Uterus (tissue), 3 donors: ENCODE measurements at regions not wholly inside any gene's neighbourhood (a gene's known extent, or its start where the extent isn't known, plus 50 kb on each side); places are given as distances from the start of the nearest gene placed in this dataset.
"Not testable (repeated sequence)": the region's sequence is repeated elsewhere in the genome, so short reads cannot be mapped to it uniquely, and the experiment has no call there.

Experiments used
- DNase-seq, 2 donors: peaks; one replicate each; pipeline ENCODE4 v3.0.0-alpha.2; 2019 to 2020
- H3K27ac ChIP-seq, 2 donors: fragments of 200-600 bp; sonication (generic); 1 replicate in 1 of 2; 2 replicates in 1 of 2; pipeline ENCODE4 v1.5.1; 2016 to 2018
- H3K27me3 ChIP-seq, 2 donors: fragments of 200-600 bp; sonication (generic); one replicate each; pipeline ENCODE4 v1.5.1; 2018 to 2019; ENCODE audit warnings: control low read depth in 1 of 2
- H3K36me3 ChIP-seq, 2 donors: fragments of 200-600 bp; sonication (generic); one replicate each; pipeline ENCODE4 v1.5.1; 2019; ENCODE audit warnings: control low read depth in 1 of 2
- H3K4me1 ChIP-seq, 2 donors: fragments of 200-600 bp; sonication (generic); one replicate each; pipeline ENCODE4 v1.5.1; 2018 to 2019; ENCODE audit warnings: control low read depth in 1 of 2
- H3K4me3 ChIP-seq, 2 donors: fragments of 200-600 bp; sonication (generic); 1 replicate in 1 of 2; 2 replicates in 1 of 2; pipeline ENCODE4 v1.5.1; 2018 to 2019; ENCODE audit warnings: mild to moderate bottlenecking in 1 of 2
- H3K9me3 ChIP-seq, 2 donors: fragments of 200-600 bp; sonication (generic); one replicate each; pipeline ENCODE4 v1.5.1; 2019; ENCODE audit warnings: control low read depth in 1 of 2
- POLR2A ChIP-seq, 2 donors: fragments of 450-650 bp; IDR thresholded peaks; one replicate each; pipeline ENCODE4 v1.6.1; 2016; ENCODE audit warnings: antibody characterized with exemption in 2 of 2, mild to moderate bottlenecking in 1 of 2, moderate library complexity in 1 of 2
- intact Hi-C: fragments of 100-400 bp; cut with DNase I; formaldehyde crosslinking; loops from one replicate; pipeline ENCODE4 v1.15.1; 2023; ENCODE audit warnings: low total_unique reads
- TF ChIP-seq, protein P1 (sequence below), 4 experiments: fragments of 200-600 bp in 2 of 4; fragments of 450-650 bp in 2 of 4; sonication (generic) in 2 of 4; IDR thresholded peaks; one replicate each; pipeline ENCODE4 v1.5.1; 2016 to 2019; ENCODE audit warnings: antibody characterized with exemption in 4 of 4, mild to moderate bottlenecking in 2 of 4, moderate library complexity in 1 of 4
- donor health status: DM: yes; HTN: yes; CAD: no.

DNA sequence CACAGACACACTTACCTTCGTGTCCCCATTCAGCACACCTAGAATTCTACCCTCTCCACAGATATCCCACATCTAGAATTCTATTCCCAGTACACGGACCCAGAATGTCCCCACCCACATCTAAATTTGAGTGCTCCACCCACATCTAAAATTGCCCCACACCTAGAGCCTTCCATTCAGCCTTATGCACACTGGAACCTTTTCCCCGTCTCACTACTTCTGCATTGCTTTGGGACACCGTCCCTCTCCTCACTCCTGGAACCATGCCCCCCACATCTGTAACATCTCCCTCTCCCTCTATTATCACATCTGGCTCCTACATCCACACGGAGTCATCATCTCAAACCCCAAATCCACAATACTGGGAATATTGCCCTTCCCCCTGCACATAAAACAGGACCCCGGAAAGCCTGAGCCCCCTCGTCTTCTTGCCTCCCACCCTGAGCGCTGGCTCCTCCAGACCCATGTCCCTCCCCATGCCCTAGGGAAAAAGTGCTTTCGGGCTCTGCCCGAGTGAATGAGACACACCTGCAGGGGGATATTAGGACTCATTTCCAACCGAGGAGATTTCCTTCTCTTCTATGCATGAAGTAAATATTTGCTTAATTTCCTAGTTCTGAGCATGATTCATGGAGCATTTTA, 125.8 kb upstream of the UNC5B start:
- intact Hi-C loops: no loop called here
- TF ChIP-seq POLR2A (IDR thresholded peaks at IDR 0.05): no peak

DNA sequence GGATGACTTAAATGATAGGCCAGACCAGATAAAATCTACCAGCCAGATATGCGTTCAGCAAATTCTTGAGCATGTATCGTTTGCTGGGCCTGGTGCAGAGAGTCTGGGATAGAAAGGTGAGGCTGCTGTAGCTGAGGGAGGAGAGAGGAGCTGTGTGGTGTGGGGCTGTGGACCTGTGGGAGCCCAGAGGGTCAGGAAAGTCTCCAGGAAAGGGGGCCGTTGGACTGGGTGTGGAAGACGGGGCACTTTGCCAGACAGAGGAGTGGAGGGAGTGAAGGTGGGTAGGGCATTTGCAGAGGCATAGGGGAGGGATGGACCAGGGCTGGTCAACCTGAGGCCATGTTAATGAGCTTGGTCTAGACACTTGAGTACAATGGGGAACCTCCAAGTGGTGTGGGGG, 124.7 kb upstream of the UNC5B start:
- H3K27ac ChIP-seq: no peak overlapping the region
- no peaks in the 10 kb centered on the region for H3K27me3 ChIP-seq
- DNase-seq: no peak
- no peaks in the 10 kb centered on the region for H3K4me1 ChIP-seq
- no peaks in the 10 kb centered on the region for H3K9me3 ChIP-seq
- no peak overlapping the region for H3K4me3 ChIP-seq
- TF ChIP-seq, protein P1, sequence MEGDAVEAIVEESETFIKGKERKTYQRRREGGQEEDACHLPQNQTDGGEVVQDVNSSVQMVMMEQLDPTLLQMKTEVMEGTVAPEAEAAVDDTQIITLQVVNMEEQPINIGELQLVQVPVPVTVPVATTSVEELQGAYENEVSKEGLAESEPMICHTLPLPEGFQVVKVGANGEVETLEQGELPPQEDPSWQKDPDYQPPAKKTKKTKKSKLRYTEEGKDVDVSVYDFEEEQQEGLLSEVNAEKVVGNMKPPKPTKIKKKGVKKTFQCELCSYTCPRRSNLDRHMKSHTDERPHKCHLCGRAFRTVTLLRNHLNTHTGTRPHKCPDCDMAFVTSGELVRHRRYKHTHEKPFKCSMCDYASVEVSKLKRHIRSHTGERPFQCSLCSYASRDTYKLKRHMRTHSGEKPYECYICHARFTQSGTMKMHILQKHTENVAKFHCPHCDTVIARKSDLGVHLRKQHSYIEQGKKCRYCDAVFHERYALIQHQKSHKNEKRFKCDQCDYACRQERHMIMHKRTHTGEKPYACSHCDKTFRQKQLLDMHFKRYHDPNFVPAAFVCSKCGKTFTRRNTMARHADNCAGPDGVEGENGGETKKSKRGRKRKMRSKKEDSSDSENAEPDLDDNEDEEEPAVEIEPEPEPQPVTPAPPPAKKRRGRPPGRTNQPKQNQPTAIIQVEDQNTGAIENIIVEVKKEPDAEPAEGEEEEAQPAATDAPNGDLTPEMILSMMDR (IDR thresholded peaks at IDR 0.05): no peak
- no peak for TF ChIP-seq POLR2A (IDR thresholded peaks at IDR 0.05)
- H3K36me3 ChIP-seq: no peaks in the 10 kb centered on the region
- intact Hi-C loops: no loop called here

More for the DNA sequence above, 125.8 kb upstream of the UNC5B start:
- H3K36me3 ChIP-seq: no peaks in the 10 kb centered on the region
- DNase-seq: no peak
- no peak overlapping the region for H3K4me3 ChIP-seq
- H3K27me3 ChIP-seq: no peaks in the 10 kb centered on the region
- H3K9me3 ChIP-seq: no peaks in the 10 kb centered on the region
- no peaks in the 10 kb centered on the region for H3K4me1 ChIP-seq
- no peak overlapping the region for H3K27ac ChIP-seq

DNA sequence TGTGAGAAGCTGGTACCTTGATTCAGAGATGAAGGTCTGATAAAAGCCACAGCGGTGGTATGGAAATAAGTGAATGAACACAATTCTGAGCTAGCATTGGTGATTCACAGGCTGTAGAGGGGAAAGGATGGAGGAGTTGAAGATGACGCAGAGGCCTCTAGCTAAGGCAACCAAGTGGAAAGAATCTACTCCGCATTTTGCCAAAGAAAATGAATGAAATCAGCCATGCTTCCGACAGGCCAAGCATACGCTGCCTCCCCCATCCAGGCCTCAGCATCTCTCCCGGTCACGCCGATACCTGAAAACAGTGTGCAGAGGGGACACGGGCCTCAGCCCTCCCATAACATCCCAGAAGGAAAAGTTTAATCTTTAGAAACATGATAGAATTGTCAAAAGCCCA, 124.3 kb upstream of the UNC5B start:
- H3K36me3 ChIP-seq: no peaks in the 10 kb centered on the region
- no peak for DNase-seq
- no peaks in the 10 kb centered on the region for H3K9me3 ChIP-seq
- intact Hi-C loops: no loop called here
- no peaks in the 10 kb centered on the region for H3K4me1 ChIP-seq
- no peak overlapping the region for H3K27ac ChIP-seq
- no peak for TF ChIP-seq POLR2A (IDR thresholded peaks at IDR 0.05)
- TF ChIP-seq, protein P1 (IDR thresholded peaks at IDR 0.05): no peak
- no peaks in the 10 kb centered on the region for H3K27me3 ChIP-seq
- no peak overlapping the region for H3K4me3 ChIP-seq

DNA sequence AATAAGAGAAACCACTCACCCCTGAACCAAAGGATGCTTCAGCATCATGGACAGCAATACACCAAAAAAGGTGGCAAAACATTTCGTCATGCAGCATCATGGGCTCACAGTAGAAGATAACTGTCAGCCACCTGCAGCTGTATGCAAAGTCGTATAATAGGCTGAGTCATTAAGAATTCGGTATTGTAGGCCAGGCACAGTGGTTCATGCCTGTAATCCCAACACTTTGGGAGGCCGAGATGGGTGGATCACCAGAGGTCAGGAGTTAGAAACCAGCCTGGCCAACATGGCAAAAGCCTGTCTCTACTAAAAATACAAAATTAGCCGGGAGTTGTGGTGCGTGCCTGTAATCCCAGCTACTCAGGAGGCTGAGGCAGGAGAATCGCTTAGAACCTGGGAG, 123.8 kb upstream of the UNC5B start:
- H3K36me3 ChIP-seq, H3K4me3 ChIP-seq, H3K27ac ChIP-seq, DNase-seq, intact Hi-C loops, H3K4me1 ChIP-seq, H3K9me3 ChIP-seq, H3K27me3 ChIP-seq: not testable (repeated sequence)

DNA sequence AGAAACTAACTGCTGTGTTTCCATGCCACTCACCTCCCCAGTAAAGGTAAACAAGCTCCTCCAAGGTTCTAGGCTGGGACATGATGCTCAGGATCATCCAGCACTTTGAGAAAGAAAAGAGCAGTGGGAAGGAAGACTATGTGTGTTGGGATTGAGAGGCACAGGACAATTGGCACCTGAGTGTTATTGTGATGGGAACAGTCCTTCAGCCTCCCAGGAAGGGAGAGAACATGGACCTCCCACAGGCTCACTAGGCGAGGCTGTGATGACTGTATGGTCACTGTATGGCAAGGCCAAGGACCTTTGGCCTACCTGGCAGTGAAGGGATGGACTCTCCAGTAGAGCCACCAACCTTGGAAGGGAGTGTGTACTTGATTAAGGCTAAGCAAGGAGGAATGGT, 123.2 kb upstream of the UNC5B start:
- DNase-seq: no peak
- H3K27me3 ChIP-seq: no peaks in the 10 kb centered on the region
- no peaks in the 10 kb centered on the region for H3K9me3 ChIP-seq
- H3K27ac ChIP-seq: no peak overlapping the region
- H3K36me3 ChIP-seq: no peaks in the 10 kb centered on the region
- no peak overlapping the region for H3K4me3 ChIP-seq
- TF ChIP-seq POLR2A (IDR thresholded peaks at IDR 0.05): no peak
- TF ChIP-seq, protein P1 (IDR thresholded peaks at IDR 0.05): no peak
- no peaks in the 10 kb centered on the region for H3K4me1 ChIP-seq
- intact Hi-C loops: no loop called here

DNA sequence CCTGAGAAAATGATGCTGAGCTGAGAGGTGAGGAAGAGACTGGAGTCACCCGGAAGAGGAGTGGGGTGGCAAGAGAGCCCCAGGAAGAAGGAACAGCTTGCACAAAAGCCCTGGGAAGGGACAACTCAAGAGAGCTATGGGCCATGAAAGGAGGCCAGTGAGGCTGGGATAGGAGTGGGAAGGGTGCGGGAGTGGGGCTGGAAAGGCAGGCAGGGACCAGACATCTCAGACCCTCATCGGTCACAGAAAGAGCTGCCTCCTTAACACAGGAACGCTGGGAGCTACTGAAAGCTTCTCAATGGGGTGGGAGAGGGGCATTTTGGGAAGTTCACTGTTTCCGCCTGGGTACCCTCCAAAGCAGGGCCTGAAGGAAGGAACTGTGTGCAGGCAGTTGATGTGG, 122.0 kb upstream of the UNC5B start:
- Histone ChIP-seq H3K27me3 (no peaks in the 10 kb centered on the region), H3K9me3 (no peaks in the 10 kb centered on the region), H3K36me3 (no peaks in the 10 kb centered on the region), H3K4me3 (no peak overlapping the region), H3K4me1 (no peaks in the 10 kb centered on the region), H3K27ac (no peak overlapping the region)
- intact Hi-C loops: no loop called here
- DNase-seq: no peak
- TF ChIP-seq, protein P1 (IDR thresholded peaks at IDR 0.05): no peak
- no peak for TF ChIP-seq POLR2A (IDR thresholded peaks at IDR 0.05)
